ENCODE measurements at regions not wholly inside any gene's neighbourhood (a gene's known extent, or its start where the extent isn't known, plus 50 kb on each side); places are given as distances from the start of the nearest gene placed in this dataset.
"Not testable (repeated sequence)": the region's sequence is repeated elsewhere in the genome, so short reads cannot be mapped to it uniquely, and the experiment has no call there.

- no peak for DNase-seq (ENCODE audit: low spot score)
Observed at GRCh38 chr5:128667751-128668150, 129.7 kb upstream of the FBN2 start.

- DNase-seq (ENCODE audit: low spot score) = no peak
Observed at GRCh38 chr5:128668921-128669320, 130.9 kb upstream of the FBN2 start.

GRCh38 chr5:128669803-128670202, 131.8 kb upstream of the FBN2 start:
- no peak for DNase-seq (ENCODE audit: low spot score)

GRCh38 chr5:128671943-128672342, 133.9 kb upstream of the FBN2 start:
- DNase-seq (ENCODE audit: low spot score) = no peak

GRCh38 chr5:128673000-128673399, 135.0 kb upstream of the FBN2 start:
- no peak for DNase-seq (ENCODE audit: low spot score)

- no peak for DNase-seq (ENCODE audit: low spot score)
Observed at GRCh38 chr5:128673411-128673957, 135.4 kb upstream of the FBN2 start.

- DNase-seq (ENCODE audit: low spot score) = no peak
Observed at GRCh38 chr5:128673970-128674369, 135.9 kb upstream of the FBN2 start.

GRCh38 chr5:128674837-128675446, 136.9 kb upstream of the FBN2 start:
- DNase-seq (ENCODE audit: low spot score) = peak; percentile 8

GRCh38 chr5:128681096-128681495, 143.1 kb upstream of the FBN2 start:
- no peak for DNase-seq (ENCODE audit: low spot score)

- no peak for DNase-seq (ENCODE audit: low spot score)
Observed at GRCh38 chr5:128681764-128682592, 143.9 kb upstream of the FBN2 start.

GRCh38 chr5:128682669-128683068, 144.6 kb upstream of the FBN2 start:
- DNase-seq (ENCODE audit: low spot score) = no peak

GRCh38 chr5:128684961-128685360, 146.9 kb upstream of the FBN2 start:
- DNase-seq (ENCODE audit: low spot score) = no peak

GRCh38 chr5:128687930-128688329, 149.9 kb upstream of the FBN2 start:
- no peak for DNase-seq (ENCODE audit: low spot score)

- no peak for DNase-seq (ENCODE audit: low spot score)
Observed at GRCh38 chr5:128693764-128694163, 155.7 kb upstream of the FBN2 start.

- DNase-seq (ENCODE audit: low spot score) = no peak
Observed at GRCh38 chr5:128695791-128696530, 157.9 kb upstream of the FBN2 start.

- DNase-seq (ENCODE audit: low spot score) = no peak
Observed at GRCh38 chr5:128701301-128701700, 163.3 kb upstream of the FBN2 start.

GRCh38 chr5:128703322-128703721, 165.3 kb upstream of the FBN2 start:
- DNase-seq (ENCODE audit: low spot score) = no peak

- no peak for DNase-seq (ENCODE audit: low spot score)
Observed at GRCh38 chr5:128706269-128706668, 168.2 kb upstream of the FBN2 start.

GRCh38 chr5:128708841-128709240, 170.8 kb upstream of the FBN2 start:
- no peak for DNase-seq (ENCODE audit: low spot score)

- DNase-seq (ENCODE audit: low spot score) = no peak
Observed at GRCh38 chr5:128711216-128711615, 173.2 kb upstream of the FBN2 start.

- DNase-seq (ENCODE audit: low spot score) = no peak
Observed at GRCh38 chr5:128714551-128714950, 176.5 kb upstream of the FBN2 start.

GRCh38 chr5:128722551-128722950, 184.5 kb upstream of the FBN2 start:
- no peak for DNase-seq (ENCODE audit: low spot score)

GRCh38 chr5:128730021-128730420, 192.0 kb upstream of the FBN2 start:
- not testable (repeated sequence) for DNase-seq (ENCODE audit: low spot score)
